ENCODE measurements at regions not wholly inside any gene's neighbourhood (a gene's known extent, or its start where the extent isn't known, plus 50 kb on each side); places are given as distances from the start of the nearest gene placed in this dataset.

GRCh38 chr13:67971291-67971690 is 741.2 kb upstream of the PCDH9 start:
- TF ChIP-seq CTCF (conservative IDR thresholded peaks at IDR 0.05; ENCODE audit: low read depth, low read length) (no peak), EZH2phosphoT487 (IDR thresholded peaks at IDR 0.05; ENCODE audit: borderline replicate concordance, low read length) (no peak)

Measured in PC-3 (cell line).